HEK293T (cell line): ENCODE measurements at regions not wholly inside any gene's neighbourhood (a gene's known extent, or its start where the extent isn't known, plus 50 kb on each side); places are given as distances from the start of the nearest gene placed in this dataset.
"Not testable (repeated sequence)": the region's sequence is repeated elsewhere in the genome, so short reads cannot be mapped to it uniquely, and the experiment has no call there.

Source experiments
- CTCF ChIA-PET: fragments of 350-600 bp; formaldehyde crosslinking; extraction: SDS; loops from one replicate; lab custom pipeline; 2021; ENCODE audit warnings: antibody characterized with exemption, inconsistent platforms; lab: Yijun Ruan, JAX
- POLR2A ChIA-PET: fragments of 350-600 bp; formaldehyde crosslinking; extraction: SDS; loops from one replicate; lab custom pipeline; 2020; ENCODE audit warnings: antibody characterized with exemption, inconsistent platforms; lab: Yijun Ruan, JAX
- DNase-seq: peaks from one replicate; pipeline ENCODE4 v3.0.0; 2012; ENCODE audit warnings: mixed read lengths; ENCODE audit errors: extremely low spot score
- ARNT ChIP-seq: fragments of 450-650 bp; IDR thresholded peaks from 2 replicates; pipeline ENCODE4 v1.6.1; 2017; ENCODE audit warnings: mild to moderate bottlenecking
- BHLHE40 ChIP-seq: fragments of 450-650 bp; IDR thresholded peaks from 2 replicates; pipeline ENCODE4 v1.6.1; 2016; ENCODE audit warnings: mild to moderate bottlenecking, moderate library complexity, borderline replicate concordance
- CTBP1 ChIP-seq: fragments of 450-650 bp; IDR thresholded peaks from 2 replicates; pipeline ENCODE4 v1.6.1; 2016; ENCODE audit warnings: borderline replicate concordance
- ELF4 ChIP-seq: fragments of 450-650 bp; IDR thresholded peaks from 2 replicates; pipeline ENCODE4 v1.6.1; 2017; ENCODE audit warnings: antibody characterized with exemption
- FOXA1 ChIP-seq: fragments of 450-650 bp; IDR thresholded peaks from 2 replicates; pipeline ENCODE4 v1.6.1; 2016; ENCODE audit warnings: mild to moderate bottlenecking
- FOXK2 ChIP-seq: fragments of 450-650 bp; IDR thresholded peaks from 2 replicates; pipeline ENCODE4 v1.6.1; 2016; ENCODE audit warnings: mild to moderate bottlenecking
- FOXM1 ChIP-seq: fragments of 450-650 bp; IDR thresholded peaks from 2 replicates; pipeline ENCODE4 v1.6.1; 2017; ENCODE audit warnings: mild to moderate bottlenecking, borderline replicate concordance
- HDGF ChIP-seq: fragments of 450-650 bp; IDR thresholded peaks from 2 replicates; pipeline ENCODE4 v1.6.1; 2017; ENCODE audit warnings: antibody characterized with exemption, borderline replicate concordance
- L3MBTL2 ChIP-seq: fragments of 450-650 bp; conservative IDR thresholded peaks from 2 replicates; pipeline ENCODE4 v1.6.1; 2016; ENCODE audit warnings: mild to moderate bottlenecking
- LEF1 ChIP-seq: fragments of 450-650 bp; IDR thresholded peaks from 2 replicates; pipeline ENCODE4 v1.6.1; 2017; ENCODE audit warnings: mild to moderate bottlenecking, borderline replicate concordance
- NFRKB ChIP-seq: fragments of 450-650 bp; IDR thresholded peaks from 2 replicates; pipeline ENCODE4 v1.6.1; 2016; ENCODE audit warnings: mild to moderate bottlenecking, moderate library complexity
- SP1 ChIP-seq: fragments of 450-650 bp; IDR thresholded peaks from 2 replicates; pipeline ENCODE4 v1.6.1; 2017
- SUZ12 ChIP-seq: fragments of 450-650 bp; IDR thresholded peaks from 2 replicates; pipeline ENCODE4 v1.6.1; 2016; ENCODE audit warnings: mild to moderate bottlenecking
- TARDBP ChIP-seq: fragments of 450-650 bp; IDR thresholded peaks from 2 replicates; pipeline ENCODE4 v1.6.1; 2016
- ZNF384 ChIP-seq: fragments of 450-650 bp; IDR thresholded peaks from 2 replicates; pipeline ENCODE4 v1.6.1; 2016
- TF ChIP-seq, protein P1 (sequence below): fragments of 450-650 bp; IDR thresholded peaks from 2 replicates; pipeline ENCODE4 v1.6.1; 2016

DNA sequence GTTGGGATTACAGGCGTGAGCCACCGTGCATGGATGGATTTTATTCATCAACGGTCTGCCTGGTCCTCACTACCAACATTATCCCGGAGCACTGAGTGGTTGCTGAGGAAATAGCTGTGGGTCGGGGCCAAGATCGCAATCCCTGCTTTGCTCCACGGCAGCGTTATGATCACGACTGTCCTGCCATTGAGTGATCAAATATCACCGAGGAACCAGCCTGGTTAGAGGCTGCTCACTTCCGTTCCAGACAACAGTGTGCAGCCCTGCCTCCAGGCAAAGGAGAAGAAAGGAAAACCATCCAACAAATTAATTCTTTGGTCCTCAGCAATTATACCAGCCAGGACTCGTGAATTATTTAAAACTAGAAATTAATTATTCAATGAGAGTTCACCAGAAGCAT is 70.6 kb upstream of the TBL1X start:
- no peak for DNase-seq
- no peak for TF ChIP-seq L3MBTL2
- TF ChIP-seq HDGF: no peak
- no peak for TF ChIP-seq ARNT
- no peak for TF ChIP-seq TARDBP
- TF ChIP-seq CTBP1: no peak
- no peak for TF ChIP-seq SUZ12
- TF ChIP-seq ZNF384: no peak
- ChIA-PET CTCF (no interaction called here), POLR2A (no interaction called here)

- TF ChIP-seq SUZ12 (no peak), FOXA1 (no peak), NFRKB (no peak)
- TF ChIP-seq, protein P1, sequence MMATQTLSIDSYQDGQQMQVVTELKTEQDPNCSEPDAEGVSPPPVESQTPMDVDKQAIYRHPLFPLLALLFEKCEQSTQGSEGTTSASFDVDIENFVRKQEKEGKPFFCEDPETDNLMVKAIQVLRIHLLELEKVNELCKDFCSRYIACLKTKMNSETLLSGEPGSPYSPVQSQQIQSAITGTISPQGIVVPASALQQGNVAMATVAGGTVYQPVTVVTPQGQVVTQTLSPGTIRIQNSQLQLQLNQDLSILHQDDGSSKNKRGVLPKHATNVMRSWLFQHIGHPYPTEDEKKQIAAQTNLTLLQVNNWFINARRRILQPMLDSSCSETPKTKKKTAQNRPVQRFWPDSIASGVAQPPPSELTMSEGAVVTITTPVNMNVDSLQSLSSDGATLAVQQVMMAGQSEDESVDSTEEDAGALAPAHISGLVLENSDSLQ: no peak
- DNase-seq: no peak
- CTCF ChIA-PET: no interaction called here
- POLR2A ChIA-PET: no interaction called here
These were observed 67.9 kb upstream of the TBL1X start for GRCh38 chrX:9396930-9397329.

GRCh38 chrX:9401051-9401450 is 63.8 kb upstream of the TBL1X start:
- POLR2A ChIA-PET: no interaction called here
- DNase-seq: no peak
- CTCF ChIA-PET: no interaction called here
- TF ChIP-seq, protein P1: no peak
- TF ChIP-seq CTBP1 (no peak), FOXM1 (no peak), HDGF (no peak), TARDBP (no peak), ELF4 (no peak), FOXA1 (no peak), NFRKB (no peak), SP1 (no peak), SUZ12 (no peak), FOXK2 (no peak), ZNF384 (no peak), LEF1 (no peak), L3MBTL2 (no peak), BHLHE40 (no peak), ARNT (no peak)

- ChIA-PET POLR2A (no interaction called here), CTCF (interaction anchor here (0.5 kb wide), 1 partner anchor 68 kb away, joined by 4 read pairs; no protein-coding TSS in a partner anchor)
- no peak for TF ChIP-seq L3MBTL2
- TF ChIP-seq, protein P1: no peak
- TF ChIP-seq TARDBP: no peak
- no peak for TF ChIP-seq FOXA1
- DNase-seq: no peak
These were observed 61.5 kb upstream of the TBL1X start for GRCh38 chrX:9403374-9403773.

DNA sequence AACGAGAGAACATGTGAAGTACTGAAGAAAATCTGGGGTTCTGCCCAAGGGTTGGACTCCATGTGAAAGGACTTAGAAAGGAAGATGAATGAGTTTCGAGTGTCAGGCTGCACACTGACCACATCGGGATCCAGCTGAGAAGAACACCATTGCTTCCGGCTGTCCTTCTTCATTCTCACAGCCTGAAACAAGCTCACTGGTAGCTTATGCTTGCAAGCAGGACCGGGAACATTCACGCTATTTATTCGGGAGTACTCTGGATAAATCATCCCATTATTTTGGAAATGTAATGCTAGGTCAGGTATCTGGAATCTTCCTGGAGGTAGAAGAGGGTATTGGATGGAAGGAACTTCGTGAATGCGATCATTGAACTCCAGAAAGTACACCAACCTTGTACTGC is 59.2 kb upstream of the TBL1X start:
- POLR2A ChIA-PET, DNase-seq, CTCF ChIA-PET: not testable (repeated sequence)

DNA sequence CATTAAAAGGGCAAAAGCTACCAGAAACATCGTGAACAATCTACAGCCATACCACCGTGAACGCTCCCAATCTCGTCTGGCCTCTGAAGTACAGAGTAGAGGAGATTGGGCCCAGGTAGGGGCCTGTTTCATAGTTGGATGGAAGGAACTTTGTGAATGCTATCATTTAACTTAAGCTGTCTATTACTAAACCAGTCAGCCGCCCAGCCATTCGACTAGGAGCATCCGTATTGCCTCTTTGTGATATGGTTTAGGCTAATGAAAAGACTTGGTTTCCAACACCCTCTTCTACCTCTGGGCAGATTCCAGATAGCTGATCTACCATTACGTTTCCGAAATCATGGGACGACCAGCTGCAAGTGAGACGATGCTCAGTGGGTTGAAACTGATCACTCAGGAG is 54.0 kb upstream of the TBL1X start:
- POLR2A ChIA-PET, CTCF ChIA-PET, DNase-seq: not testable (repeated sequence)

GRCh38 chrX:9411682-9412081 is 53.2 kb upstream of the TBL1X start:
- CTCF ChIA-PET, POLR2A ChIA-PET, DNase-seq: not testable (repeated sequence)

- ChIA-PET POLR2A (no interaction called here), CTCF (no interaction called here)
- DNase-seq: no peak
- TF ChIP-seq TARDBP (no peak), CTBP1 (no peak), L3MBTL2 (no peak), LEF1 (no peak), ELF4 (no peak), FOXK2 (no peak), FOXA1 (no peak), ZNF384 (no peak), NFRKB (no peak)
- TF ChIP-seq, protein P1: no peak
These were observed 50.4 kb upstream of the TBL1X start for GRCh38 chrX:9414416-9414815.
